Mammary epithelial cell (primary cell): ENCODE measurements at regions not wholly inside any gene's neighbourhood (a gene's known extent, or its start where the extent isn't known, plus 50 kb on each side); places are given as distances from the start of the nearest gene placed in this dataset.

ENCODE experiments used
- CTCF ChIP-seq, 2 donors: IDR thresholded peaks in 1 of 2; conservative IDR thresholded peaks in 1 of 2; 2 replicates each; pipeline ENCODE4 v1.5.1; 2011 to 2012; ENCODE audit warnings: inconsistent platforms in 2 of 2, low read length in 2 of 2, mild to moderate bottlenecking in 2 of 2, control low read depth in 1 of 2, low read depth in 1 of 2; ENCODE audit not compliant: insufficient read depth in 1 of 2; ENCODE audit errors: extremely low read depth in 1 of 2
- EZH2 ChIP-seq: IDR thresholded peaks from 2 replicates; pipeline ENCODE4 v1.6.1; 2012; ENCODE audit warnings: low read length, inconsistent platforms, borderline replicate concordance

- no peak for TF ChIP-seq CTCF (conservative IDR thresholded peaks at IDR 0.05 in 1 of 2, IDR thresholded peaks at IDR 0.05 in 1 of 2; ENCODE audit: extremely low read depth in 1 of 2, insufficient read depth in 1 of 2, low read depth in 1 of 2, low read length in 2 of 2)
- TF ChIP-seq EZH2: no peak
Observed at GRCh38 chr12:42985506-42985905, 396.0 kb upstream of the PRICKLE1 start.
